HG03439 (cell line): ENCODE measurements at regions not wholly inside any gene's neighbourhood (a gene's known extent, or its start where the extent isn't known, plus 50 kb on each side); places are given as distances from the start of the nearest gene placed in this dataset.

Experiments
- ATAC-seq: cut with Tn5 transposase; IDR thresholded peaks from one replicate; pipeline ENCODE4 v1.9.1; 2021; ENCODE audit warnings: mild to moderate bottlenecking, moderate library complexity; ENCODE audit not compliant: unreplicated experiment

DNA sequence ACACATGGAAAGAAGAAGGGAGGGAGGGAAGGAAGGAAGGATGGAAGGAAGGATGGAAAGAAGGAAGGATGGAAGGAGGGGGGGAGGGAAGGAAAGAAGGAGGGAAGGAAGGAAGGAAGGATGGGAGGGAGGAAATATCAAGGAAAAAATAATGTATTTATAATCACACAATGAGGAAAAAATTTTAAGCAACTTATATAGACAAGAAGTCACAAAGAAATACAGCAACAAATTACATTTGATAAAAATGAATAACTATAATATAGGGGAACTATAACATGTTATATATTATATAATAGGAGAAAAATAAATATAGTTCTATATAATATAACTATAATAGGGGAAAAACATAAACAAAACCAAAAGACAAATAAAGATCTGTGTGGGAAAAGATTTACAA lies 441.8 kb downstream of the LRATD1 start:
- ATAC-seq, result no peak

DNA sequence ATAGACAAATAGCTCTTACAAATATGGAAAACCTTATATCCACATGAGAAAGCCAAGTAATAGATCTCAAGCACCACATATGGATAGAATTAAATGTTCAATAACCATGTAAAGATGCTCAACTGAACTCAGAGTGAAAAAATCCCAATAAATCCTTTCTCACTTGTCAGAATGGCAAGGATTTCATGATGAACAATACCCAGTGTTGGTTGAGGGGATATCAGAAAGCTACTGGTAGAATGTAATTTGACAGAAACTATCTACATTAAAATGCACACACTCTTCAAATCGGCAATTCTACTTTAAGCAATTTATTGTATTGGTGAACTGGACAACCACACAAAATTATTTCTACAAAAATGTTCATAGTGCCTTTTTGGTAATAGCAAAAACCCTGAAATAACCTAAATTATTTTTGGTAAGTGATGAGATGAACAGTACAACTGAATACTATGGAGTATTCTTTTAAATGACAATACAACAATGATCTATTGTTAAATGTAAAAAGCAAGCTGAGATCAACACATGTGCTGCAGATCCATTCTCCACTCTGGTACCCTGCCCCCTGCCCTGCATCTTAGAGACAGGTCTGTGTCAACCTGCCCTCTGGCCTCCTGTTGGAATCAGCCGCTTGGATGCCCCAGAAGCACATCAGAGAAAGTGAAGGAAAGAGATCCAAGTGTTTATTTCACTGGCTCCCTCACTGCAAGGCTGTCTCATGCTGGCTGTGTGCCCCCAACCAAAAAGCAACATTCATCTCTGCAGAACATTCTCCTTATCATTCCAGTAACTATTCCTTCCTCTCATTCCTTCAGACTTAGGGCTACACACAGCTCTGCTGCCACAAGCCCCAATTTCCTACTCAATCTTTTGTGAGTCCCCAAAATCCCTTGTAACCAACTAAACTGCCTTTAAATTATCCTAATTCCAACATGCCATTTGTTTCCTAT lies 442.5 kb downstream of the LRATD1 start:
- no peak for ATAC-seq

GRCh38 chr2:15076668-15077067 lies 444.2 kb downstream of the LRATD1 start:
- ATAC-seq, result no peak

DNA sequence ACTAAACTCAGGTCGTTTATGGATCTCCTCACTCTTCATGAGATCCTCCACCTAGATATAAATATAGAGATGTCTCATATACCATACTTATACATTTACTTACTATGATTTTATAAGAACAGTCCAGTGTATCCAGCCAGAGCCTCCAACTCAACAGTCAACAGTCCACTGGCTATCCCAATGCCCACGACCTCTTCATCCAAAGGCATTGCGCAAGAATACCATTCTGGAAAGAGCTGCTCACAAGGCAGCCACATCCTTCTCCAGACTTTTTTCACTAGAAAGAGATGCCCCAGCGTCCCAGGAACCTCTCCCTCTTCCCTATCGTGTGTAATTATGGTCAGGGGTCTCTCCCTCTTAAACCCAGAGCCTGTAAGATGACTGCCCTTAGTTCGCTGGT lies 448.8 kb downstream of the LRATD1 start:
- ATAC-seq, result no peak

GRCh38 chr2:15082105-15083058 lies 449.9 kb downstream of the LRATD1 start:
- ATAC-seq, result no peak

- ATAC-seq, result no peak
These were observed 452.4 kb downstream of the LRATD1 start for GRCh38 chr2:15084826-15085489.

GRCh38 chr2:15092181-15092580 lies 459.7 kb downstream of the LRATD1 start:
- no peak for ATAC-seq

GRCh38 chr2:15092691-15093090 lies 460.2 kb downstream of the LRATD1 start:
- no peak for ATAC-seq

DNA sequence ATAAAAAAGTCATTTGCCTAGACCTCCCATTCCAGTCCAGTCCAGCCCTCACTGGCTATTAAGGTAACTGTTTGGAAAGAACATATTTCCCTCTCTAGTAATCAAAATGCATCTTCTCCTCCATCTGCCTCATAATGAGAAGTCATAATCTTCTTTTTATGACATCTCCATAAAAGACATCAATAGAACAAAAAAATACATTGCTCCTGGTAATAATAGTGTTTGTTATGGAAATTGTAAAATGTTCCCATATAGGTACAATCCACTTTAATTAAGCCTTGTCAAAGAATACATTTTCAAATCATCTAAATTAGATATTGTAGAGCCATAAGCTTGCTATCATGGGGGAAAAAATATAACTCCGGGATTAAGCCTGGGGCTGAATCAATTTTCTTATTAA lies 461.6 kb downstream of the LRATD1 start:
- no peak for ATAC-seq

DNA sequence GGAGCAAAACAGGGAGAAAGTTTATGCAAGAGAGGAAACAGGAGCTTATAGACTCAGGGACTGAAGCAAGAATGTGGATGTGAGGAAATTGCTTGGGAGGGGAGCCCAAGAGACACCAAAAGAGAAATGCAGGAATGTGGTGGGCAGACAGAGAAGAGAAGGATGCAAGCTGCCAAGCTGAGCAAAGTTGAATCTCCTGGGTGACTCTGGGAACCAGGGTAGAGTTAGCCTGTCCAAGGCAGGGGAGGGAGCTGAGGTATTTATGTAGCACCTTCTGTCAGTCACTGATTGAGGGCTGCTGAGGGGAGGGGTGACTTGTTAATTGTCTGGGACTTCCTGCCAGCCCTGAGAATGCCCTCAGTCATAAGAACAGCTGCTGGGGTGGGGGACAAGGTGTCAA lies 464.3 kb downstream of the NBAS start:
- no peak for ATAC-seq

- no peak for ATAC-seq
These were observed 454.0 kb downstream of the NBAS start for GRCh38 chr2:15107137-15107536.

DNA sequence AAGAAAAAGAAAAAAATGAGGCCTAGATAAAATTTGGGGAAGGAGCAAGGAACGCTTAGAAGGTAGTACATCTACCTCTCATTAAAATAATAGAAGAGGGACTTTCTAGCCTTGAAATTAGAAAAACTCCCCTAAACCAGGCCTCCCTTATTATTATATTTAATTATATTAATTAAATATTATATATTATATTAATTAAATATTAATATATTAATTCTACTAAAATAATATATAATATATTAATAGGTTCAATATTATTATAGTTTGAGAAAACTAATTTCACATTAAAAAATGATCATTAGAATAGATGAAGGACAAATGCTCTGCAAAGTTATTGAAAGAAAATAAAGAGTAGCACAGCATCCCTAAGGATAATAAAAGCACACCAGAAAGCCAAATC lies 449.4 kb downstream of the NBAS start:
- ATAC-seq, result no peak

DNA sequence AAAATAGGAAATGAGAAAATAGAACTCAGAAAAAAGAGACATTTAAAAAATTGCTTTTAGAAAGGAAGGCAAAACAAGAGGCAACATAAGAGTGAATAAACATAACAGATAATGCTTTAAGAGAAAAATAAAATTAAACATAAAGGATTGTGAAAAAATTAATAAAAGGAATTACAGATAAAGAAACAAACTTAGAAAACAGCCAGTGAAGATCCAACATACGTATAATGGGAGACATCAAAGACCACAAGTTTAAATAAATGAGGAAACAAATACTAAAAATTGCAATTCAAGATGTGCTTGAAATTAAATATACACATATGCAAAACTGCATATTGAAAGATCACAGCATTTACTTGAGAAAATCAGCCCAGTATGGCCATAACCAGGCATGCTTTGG lies 448.9 kb downstream of the NBAS start:
- ATAC-seq, result no peak

DNA sequence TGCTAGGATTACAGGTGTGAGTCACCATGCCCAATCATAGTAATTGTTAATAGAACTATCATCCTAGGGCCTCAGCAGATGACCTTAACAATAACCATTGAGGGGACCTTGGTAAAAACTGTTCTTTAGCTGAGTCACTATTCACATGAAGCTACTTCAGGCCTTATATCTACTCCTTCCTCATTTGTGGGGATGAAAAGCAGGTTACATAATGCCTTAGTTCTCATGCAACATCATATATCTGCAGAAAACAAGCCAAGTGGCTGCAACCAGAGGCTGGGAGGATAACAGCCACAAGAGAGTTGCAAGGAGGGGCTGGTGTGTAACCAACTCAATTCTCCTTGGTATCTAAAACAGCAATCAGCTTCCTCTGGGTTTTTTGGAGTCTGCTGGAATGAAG lies 445.4 kb downstream of the NBAS start:
- no peak for ATAC-seq

DNA sequence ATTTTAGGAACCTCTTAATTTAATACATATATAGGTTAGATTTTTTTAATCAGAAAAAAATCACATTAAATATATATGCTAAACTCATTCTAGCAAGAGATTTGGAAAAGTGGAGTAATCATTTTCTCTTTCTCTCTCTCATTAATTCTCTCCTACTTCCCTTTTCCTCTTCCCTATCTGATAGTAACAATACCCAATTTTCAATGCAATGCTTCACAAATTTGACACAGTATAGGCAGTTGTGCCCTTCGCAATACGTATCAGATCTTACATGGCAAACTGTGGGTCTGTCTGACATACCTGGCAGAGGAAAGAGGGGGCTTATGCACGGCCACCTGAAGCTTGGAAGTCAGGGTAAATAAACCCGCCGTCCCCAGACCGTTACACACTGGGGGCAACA lies 444.3 kb downstream of the NBAS start:
- ATAC-seq, result no peak
